IMR-90 (cell line): ENCODE measurements at regions not wholly inside any gene's neighbourhood (a gene's known extent, or its start where the extent isn't known, plus 50 kb on each side); places are given as distances from the start of the nearest gene placed in this dataset.

Experiments used
- ATAC-seq: fragments of 200-7000 bp; cut with Tn5 transposase; 2 replicates; pipeline ENCODE4 v1.9.1; 2020; ENCODE audit warnings: low read depth, mild to moderate bottlenecking, moderate library complexity
- BruUV-seq: library from RNA; stranded (reverse); fragments of 400-500 nt; replicated peaks from 2 replicates; lab custom pipeline; 2021; lab: Mats Ljungman, UMichigan
- CTCF ChIA-PET: fragments of 300-600 bp; formaldehyde crosslinking; extraction: SDS; loops from one replicate; lab custom pipeline; 2021; ENCODE audit warnings: antibody characterized with exemption; lab: Yijun Ruan, JAX
- POLR2A ChIA-PET: fragments of 300-600 bp; sonication (Branson Sonifier 250); formaldehyde crosslinking; loops from one replicate; lab custom pipeline; 2022; ENCODE audit warnings: antibody characterized with exemption; ENCODE audit not compliant: unreplicated experiment; lab: Charles Lee
- DNase-seq: peaks from one replicate; pipeline ENCODE4 v3.0.0; 2013
- H2AFZ ChIP-seq: replicated peaks from 2 replicates; pipeline ENCODE3; 2013; ENCODE audit warnings: low read length, mild to moderate bottlenecking; ENCODE audit not compliant: poor library complexity
- H2AK5ac ChIP-seq: 2 replicates; pipeline ENCODE4 v1.6.1; 2013; ENCODE audit warnings: low read depth, low read length, inconsistent platforms
- H2AK9ac ChIP-seq: replicated peaks from 2 replicates; pipeline ENCODE3; 2013; ENCODE audit warnings: mild to moderate bottlenecking, low read depth, low read length, moderate library complexity; ENCODE audit not compliant: poor library complexity
- H2BK120ac ChIP-seq: 2 replicates; pipeline ENCODE4 v1.6.1; 2013; ENCODE audit warnings: low read depth, low read length, inconsistent platforms
- H2BK15ac ChIP-seq: 3 replicates; pipeline ENCODE4 v1.6.1; 2013; ENCODE audit warnings: low read depth, low read length, inconsistent platforms
- H2BK20ac ChIP-seq: 2 replicates; pipeline ENCODE4 v1.6.1; 2013; ENCODE audit warnings: low read depth, mild to moderate bottlenecking, inconsistent platforms, low read length, moderate library complexity
- H2BK5ac ChIP-seq: 2 replicates; pipeline ENCODE4 v1.6.1; 2013; ENCODE audit warnings: mild to moderate bottlenecking, low read depth, low read length, inconsistent platforms; ENCODE audit not compliant: poor library complexity, severe bottlenecking
- H3K14ac ChIP-seq: replicated peaks from 2 replicates; pipeline ENCODE4 v1.6.1; 2013; ENCODE audit warnings: low read depth, low read length, inconsistent platforms
- H3K18ac ChIP-seq: 2 replicates; pipeline ENCODE4 v1.6.1; 2013; ENCODE audit warnings: low read depth, low read length, control low read depth
- H3K23ac ChIP-seq: 2 replicates; pipeline ENCODE4 v1.6.1; 2013; ENCODE audit warnings: low read depth, low read length, inconsistent platforms
- H3K27ac ChIP-seq: 2 replicates; pipeline ENCODE4 v1.5.1; 2013; ENCODE audit warnings: mild to moderate bottlenecking, control low read depth, low read length; ENCODE audit not compliant: insufficient read depth
- H3K27me3 ChIP-seq: 2 replicates; pipeline ENCODE4 v1.6.1; 2013; ENCODE audit warnings: low read length; ENCODE audit not compliant: control insufficient read depth, insufficient read depth
- H3K36me3 ChIP-seq: 2 replicates; pipeline ENCODE4 v1.6.1; 2013; ENCODE audit warnings: low read length, mixed read lengths; ENCODE audit not compliant: control insufficient read depth, insufficient read depth
- H3K4ac ChIP-seq: 2 replicates; pipeline ENCODE4 v1.6.1; 2013; ENCODE audit warnings: low read depth, low read length, inconsistent platforms
- H3K4me1 ChIP-seq: 2 replicates; pipeline ENCODE4 v1.6.1; 2013; ENCODE audit warnings: low read length, mixed read lengths; ENCODE audit not compliant: control insufficient read depth, insufficient read depth
- H3K4me2 ChIP-seq: 2 replicates; pipeline ENCODE4 v1.6.1; 2013; ENCODE audit warnings: low read depth, mild to moderate bottlenecking, control low read depth, low read length, moderate library complexity
- H3K4me3 ChIP-seq: 2 replicates; pipeline ENCODE4 v1.5.1; 2013; ENCODE audit warnings: low read depth, mild to moderate bottlenecking, control low read depth, low read length, moderate library complexity; ENCODE audit not compliant: insufficient read depth
- H3K56ac ChIP-seq: 2 replicates; pipeline ENCODE4 v1.6.1; 2013; ENCODE audit warnings: low read length, inconsistent platforms; ENCODE audit not compliant: insufficient read depth; ENCODE audit errors: extremely low read depth
- H3K79me1 ChIP-seq, 2 experiments: 2 replicates each; pipeline ENCODE4 v1.6.1; 2013; ENCODE audit warnings: low read length in 2 of 2, inconsistent platforms in 1 of 2, low read depth in 1 of 2
- H3K9ac ChIP-seq: 2 replicates; pipeline ENCODE4 v1.6.1; 2013; ENCODE audit warnings: low read depth, low read length, control low read depth
- H3K9me1 ChIP-seq: 2 replicates; pipeline ENCODE4 v1.6.1; 2013; ENCODE audit warnings: low read length, inconsistent platforms; ENCODE audit not compliant: insufficient read depth
- H3K9me3 ChIP-seq: 2 replicates; pipeline ENCODE4 v1.6.1; 2013; ENCODE audit warnings: low read length; ENCODE audit not compliant: control insufficient read depth, insufficient read depth
- H4K20me1 ChIP-seq: 2 replicates; pipeline ENCODE4 v1.6.1; 2013; ENCODE audit warnings: low read length, inconsistent platforms; ENCODE audit not compliant: insufficient read depth
- H4K5ac ChIP-seq: 2 replicates; pipeline ENCODE4 v1.6.1; 2013; ENCODE audit warnings: mild to moderate bottlenecking, low read depth, low read length, control low read depth
- H4K8ac ChIP-seq, 2 experiments: 2 replicates each; pipeline ENCODE4 v1.6.1; 2013; ENCODE audit warnings: low read depth in 2 of 2, low read length in 2 of 2, control low read depth in 1 of 2, inconsistent platforms in 1 of 2
- H4K91ac ChIP-seq: 2 replicates; pipeline ENCODE4 v1.6.1; 2013; ENCODE audit warnings: low read depth, low read length, inconsistent platforms; ENCODE audit not compliant: insufficient read depth
- BHLHE40 ChIP-seq: fragments of 150-350 bp; IDR thresholded peaks from 2 replicates; pipeline ENCODE4 v1.6.1; 2016; ENCODE audit warnings: mild to moderate bottlenecking, low read depth, low read length
- CHD1 ChIP-seq: IDR thresholded peaks from 2 replicates; pipeline ENCODE4 v1.6.1; 2012; ENCODE audit warnings: low read depth, low read length, improper control_type of control experiment
- FOS ChIP-seq: fragments of 150-350 bp; IDR thresholded peaks from 2 replicates; pipeline ENCODE4 v1.6.1; 2016; ENCODE audit warnings: low read depth, low read length
- MAFK ChIP-seq: IDR thresholded peaks from 2 replicates; pipeline ENCODE4 v1.6.1; 2012; ENCODE audit warnings: low read depth, low read length, improper control_type of control experiment
- MAZ ChIP-seq: IDR thresholded peaks from 2 replicates; pipeline ENCODE4 v1.6.1; 2012; ENCODE audit warnings: low read depth, mild to moderate bottlenecking, low read length, improper control_type of control experiment, moderate library complexity, borderline replicate concordance
- NFE2L2 ChIP-seq: fragments of 150-350 bp; IDR thresholded peaks from 2 replicates; pipeline ENCODE4 v1.6.1; 2016; ENCODE audit warnings: low read depth, mild to moderate bottlenecking, low read length
- POLR2A ChIP-seq: IDR thresholded peaks from 2 replicates; pipeline ENCODE4 v1.6.1; 2012; ENCODE audit warnings: mild to moderate bottlenecking, low read depth, low read length
- RAD21 ChIP-seq: IDR thresholded peaks from 2 replicates; pipeline ENCODE4 v1.6.1; 2012; ENCODE audit warnings: low read length, improper control_type of control experiment
- RCOR1 ChIP-seq: IDR thresholded peaks from 2 replicates; pipeline ENCODE4 v1.6.1; 2012; ENCODE audit warnings: mild to moderate bottlenecking, low read length, improper control_type of control experiment; ENCODE audit not compliant: insufficient replicate concordance
- RFX5 ChIP-seq: IDR thresholded peaks from 2 replicates; pipeline ENCODE4 v1.8.0; 2012; ENCODE audit warnings: low read depth, mild to moderate bottlenecking, low read length, moderate library complexity
- SMC3 ChIP-seq: fragments of 150-350 bp; IDR thresholded peaks from 2 replicates; pipeline ENCODE4 v1.6.1; 2016; ENCODE audit warnings: low read depth, mild to moderate bottlenecking, antibody characterized with exemption, low read length, moderate library complexity
- WGBS, 2 experiments: methylation state at CpG; one replicate each; pipeline versions ENCODE4 v1.1.5 to v1.1.7; 2013; ENCODE audit warnings: missing lambda C conversion rate in 2 of 2; ENCODE audit not compliant: insufficient read length in 1 of 2; ENCODE audit errors: extremely low coverage in 2 of 2; 5-methylcytosine and 5-hydroxymethylcytosine counted together
- dilution Hi-C: fragments of 300-500 bp; cut with HindIII; formaldehyde crosslinking; loops from one replicate; pipeline ENCODE4 v1.14.3; 2018; ENCODE audit warnings: low sequenced_read_pairs; ENCODE audit not compliant: unreplicated experiment
- in situ Hi-C: fragments of 300-500 bp; cut with MboI; formaldehyde crosslinking; loops from 3 replicates; pipeline ENCODE4 v1.14.3; 2019; ENCODE audit warnings: low sequenced_read_pairs, inconsistent platforms, mixed read lengths
- intact Hi-C: fragments of 100-400 bp; cut with micrococcal nuclease; formaldehyde crosslinking; loops from 2 replicates; pipeline ENCODE4 v1.10.0; 2022

- 0 out of 3 replicates have a peak overlapping the region, but pooled peaks have one; percentile 11 for H2BK15ac ChIP-seq
- H3K4ac ChIP-seq, result peak overlapping the region; percentile 78
- H4K8ac ChIP-seq, result peak overlapping the region in 1 of 2 experiments; percentile 5; a peak in 1 of 4 replicates
- peak overlapping the region; percentile 83; the same call in 1 of the 2 replicates for H2AK5ac ChIP-seq
- peaks cover 2% of the 10 kb centered on the region; the same call in 1 of the 2 replicates for H3K4me1 ChIP-seq
- DNase-seq, result no peak
- intact Hi-C loops (no loop called here), dilution Hi-C loops (no loop called here), in situ Hi-C loops (no loop called here)
- no peak overlapping the region for H2BK5ac ChIP-seq
- no peak overlapping the region for H3K9ac ChIP-seq
- H3K9me1 ChIP-seq, result peaks cover 25% of the 10 kb centered on the region
- H2AK9ac ChIP-seq, result no peak overlapping the region
- H2BK120ac ChIP-seq, result peak overlapping the region; percentile 78
- CTCF ChIA-PET, result no interaction called here
- no peaks in the 10 kb centered on the region for H3K9me3 ChIP-seq
- H3K27me3 ChIP-seq, result no peaks in the 10 kb centered on the region
- no peak overlapping the region for H3K4me2 ChIP-seq
- H3K79me1 ChIP-seq, result no peaks in the 10 kb centered on the region
- H3K56ac ChIP-seq, result no peak overlapping the region
- H4K91ac ChIP-seq, result peak overlapping the region; percentile 9; the same call in 1 of the 2 replicates
- BruUV-seq, result no TSS peak
- WGBS, 2 experiments, result no CpG with 5 or more reads among the region's 2 CpGs
- H3K18ac ChIP-seq, result peak overlapping the region; percentile 21; the same call in 1 of the 2 replicates
- H3K27ac ChIP-seq, result no peak overlapping the region
- H3K23ac ChIP-seq, result 0 out of 2 replicates have a peak overlapping the region, but pooled peaks have one; percentile 39
- H4K5ac ChIP-seq, result no peak overlapping the region
- peak overlapping the region; percentile 5; the same call in 1 of the 2 replicates for H3K14ac ChIP-seq
- POLR2A ChIA-PET, result no interaction called here
- H3K4me3 ChIP-seq, result no peak overlapping the region
- TF ChIP-seq POLR2A, result no peak
- TF ChIP-seq MAFK, result no peak
- TF ChIP-seq NFE2L2, result no peak
- no peak for TF ChIP-seq RAD21
- no peak for TF ChIP-seq BHLHE40
- no peak for TF ChIP-seq CHD1
- TF ChIP-seq RCOR1, result no peak
- no peak for TF ChIP-seq SMC3
- TF ChIP-seq FOS, result no peak
- no peak for TF ChIP-seq RFX5
- no peak for TF ChIP-seq MAZ
- no peak for ATAC-seq
- no peaks in the 10 kb centered on the region for H4K20me1 ChIP-seq
- H3K36me3 ChIP-seq, result no peaks in the 10 kb centered on the region
- no peak overlapping the region for H2AFZ ChIP-seq
- H2BK20ac ChIP-seq, result peak overlapping the region; percentile 87
These were observed 68.4 kb upstream of the ADO start for GRCh38 chr10:62736168-62736546.
